Keratinocyte (primary cell): ENCODE measurements at regions not wholly inside any gene's neighbourhood (a gene's known extent, or its start where the extent isn't known, plus 50 kb on each side); places are given as distances from the start of the nearest gene placed in this dataset.
"Not testable (repeated sequence)": the region's sequence is repeated elsewhere in the genome, so short reads cannot be mapped to it uniquely, and the experiment has no call there.

Experiments
- DNase-seq: peaks from one replicate; pipeline ENCODE4 v3.0.0-alpha.2; 2011; ENCODE audit warnings: low read depth, missing footprints, low spot score
- FAIRE-seq: peaks from 2 replicates; lab custom pipeline; 2011; peaks lifted over from hg19 to GRCh38; lab: Jason Lieb, UNC
- H2AFZ ChIP-seq: 2 replicates; pipeline ENCODE4 v1.6.0; 2012; ENCODE audit warnings: low read length, control low read depth, inconsistent platforms; ENCODE audit not compliant: control insufficient read depth
- H3K27ac ChIP-seq: 2 replicates; pipeline ENCODE4 v1.5.1; 2011; ENCODE audit warnings: low read length; ENCODE audit not compliant: control insufficient read depth, insufficient read depth
- H3K27me3 ChIP-seq: 3 replicates; pipeline ENCODE4 v1.6.0; 2011; ENCODE audit warnings: low read length; ENCODE audit not compliant: control insufficient read depth, insufficient read depth; ENCODE audit errors: extremely low read depth
- H3K36me3 ChIP-seq, 2 experiments: 2 replicates in 1 of 2; 3 replicates in 1 of 2; pipeline ENCODE4 v1.5.1; 2011; ENCODE audit warnings: low read length in 2 of 2, mild to moderate bottlenecking in 1 of 2; ENCODE audit not compliant: control insufficient read depth in 2 of 2, insufficient read depth in 2 of 2; ENCODE audit errors: extremely low read depth in 1 of 2
- H3K4me1 ChIP-seq: 3 replicates; pipeline ENCODE4 v1.5.1; 2011; ENCODE audit warnings: low read length; ENCODE audit not compliant: control insufficient read depth, insufficient read depth; ENCODE audit errors: extremely low read depth
- H3K4me2 ChIP-seq: 3 replicates; pipeline ENCODE4 v1.6.0; 2011; ENCODE audit warnings: low read depth, low read length; ENCODE audit not compliant: control insufficient read depth, insufficient read depth; ENCODE audit errors: extremely low read depth
- H3K4me3 ChIP-seq, 3 experiments: fragments of 200-600 bp in 1 of 3; sonication (generic) in 1 of 3; 2 replicates in 2 of 3; 3 replicates in 1 of 3; pipeline ENCODE4 v1.5.1; 2011 to 2016; ENCODE audit warnings: low read length in 3 of 3, mild to moderate bottlenecking in 3 of 3, control low read depth in 2 of 3, inconsistent platforms in 1 of 3, low read depth in 1 of 3, mixed read lengths in 1 of 3, mixed run types in 1 of 3, moderate library complexity in 1 of 3; ENCODE audit not compliant: control insufficient read depth in 2 of 3, insufficient read depth in 2 of 3; ENCODE audit errors: extremely low read depth in 1 of 3
- H3K79me2 ChIP-seq: 2 replicates; pipeline ENCODE4 v1.6.0; 2012; ENCODE audit warnings: low read length; ENCODE audit not compliant: control insufficient read depth, insufficient read depth
- H3K9ac ChIP-seq: 3 replicates; pipeline ENCODE4 v1.6.0; 2011; ENCODE audit warnings: low read length; ENCODE audit not compliant: control insufficient read depth, insufficient read depth; ENCODE audit errors: extremely low read depth
- H3K9me1 ChIP-seq: 3 replicates; pipeline ENCODE4 v1.6.0; 2011; ENCODE audit warnings: low read length; ENCODE audit not compliant: control insufficient read depth, insufficient read depth; ENCODE audit errors: extremely low read depth
- H3K9me3 ChIP-seq: 2 replicates; pipeline ENCODE4 v1.5.1; 2012; ENCODE audit warnings: low read depth, low read length; ENCODE audit not compliant: control insufficient read depth
- H4K20me1 ChIP-seq: 3 replicates; pipeline ENCODE4 v1.6.0; 2011; ENCODE audit warnings: low read length; ENCODE audit not compliant: control insufficient read depth, insufficient read depth; ENCODE audit errors: extremely low read depth
- CTCF ChIP-seq, 3 experiments: IDR thresholded peaks in 1 of 3; conservative IDR thresholded peaks in 1 of 3; optimal IDR thresholded peaks in 1 of 3; 2 replicates in 2 of 3; 3 replicates in 1 of 3; pipeline versions ENCODE3 to v1.5.1; 2011; ENCODE audit warnings: low read length in 3 of 3, mild to moderate bottlenecking in 3 of 3, moderate library complexity in 2 of 3, control low read depth in 1 of 3, inconsistent platforms in 1 of 3; ENCODE audit not compliant: insufficient read depth in 2 of 3; ENCODE audit errors: extremely low read depth in 1 of 3
- EZH2 ChIP-seq: IDR thresholded peaks from one replicate; pipeline ENCODE4 v1.6.1; 2012; ENCODE audit warnings: inconsistent platforms, mild to moderate bottlenecking, low read length, moderate library complexity
- dilution Hi-C: fragments of 300-500 bp; cut with MboI; formaldehyde crosslinking; loops from one replicate; pipeline ENCODE4 v1.7.0; 2020; ENCODE audit warnings: low sequenced_read_pairs; ENCODE audit not compliant: extremely low pct_ligation_motif_present

GRCh38 chr10:109556399-109556798 lies 366.9 kb downstream of the XPNPEP1 start:
- H3K27ac ChIP-seq = no peak overlapping the region

GRCh38 chr10:109542050-109542603 lies 381.2 kb downstream of the XPNPEP1 start:
- H3K4me1 ChIP-seq, dilution Hi-C loops, H3K79me2 ChIP-seq, H2AFZ ChIP-seq, H3K4me2 ChIP-seq, H3K4me3 ChIP-seq, H3K27ac ChIP-seq, H4K20me1 ChIP-seq, H3K36me3 ChIP-seq, H3K9me3 ChIP-seq, H3K9me1 ChIP-seq, H3K27me3 ChIP-seq, H3K9ac ChIP-seq, FAIRE-seq, DNase-seq: not testable (repeated sequence)

More at GRCh38 chr10:109556399-109556798, 366.9 kb downstream of the XPNPEP1 start:
- no peak for DNase-seq
- Histone ChIP-seq H3K9me3 (no peaks in the 10 kb centered on the region), H3K4me3 (no peak overlapping the region), H3K79me2 (no peaks in the 10 kb centered on the region), H3K9ac (no peak overlapping the region), H3K36me3 (no peaks in the 10 kb centered on the region), H3K4me1 (no peaks in the 10 kb centered on the region), H4K20me1 (no peaks in the 10 kb centered on the region), H3K9me1 (no peaks in the 10 kb centered on the region), H3K4me2 (no peak overlapping the region), H3K27me3 (no peaks in the 10 kb centered on the region), H2AFZ (no peak overlapping the region)
- TF ChIP-seq CTCF (optimal IDR thresholded peaks at IDR 0.05 in 1 of 3, IDR thresholded peaks at IDR 0.05 in 1 of 3, conservative IDR thresholded peaks at IDR 0.05 in 1 of 3; ENCODE audit: extremely low read depth in 1 of 3, insufficient read depth in 2 of 3, low read length in 3 of 3) = no peak
- TF ChIP-seq EZH2 = no peak
- no peak for FAIRE-seq
- dilution Hi-C loops = no loop called here

- DNase-seq (no peak), FAIRE-seq (no peak)
- H3K36me3 ChIP-seq = no peaks in the 10 kb centered on the region
- dilution Hi-C loops = no loop called here
- no peak overlapping the region for H3K4me3 ChIP-seq
- peaks cover 2% of the 10 kb centered on the region for H3K9me3 ChIP-seq
- H3K27me3 ChIP-seq = no peaks in the 10 kb centered on the region
- H3K4me2 ChIP-seq = no peak overlapping the region
- H3K79me2 ChIP-seq = no peaks in the 10 kb centered on the region
- H3K9ac ChIP-seq = no peak overlapping the region
- no peak overlapping the region for H2AFZ ChIP-seq
- H4K20me1 ChIP-seq = no peaks in the 10 kb centered on the region
- no peaks in the 10 kb centered on the region for H3K4me1 ChIP-seq
- TF ChIP-seq CTCF (optimal IDR thresholded peaks at IDR 0.05 in 1 of 3, IDR thresholded peaks at IDR 0.05 in 1 of 3, conservative IDR thresholded peaks at IDR 0.05 in 1 of 3; ENCODE audit: extremely low read depth in 1 of 3, insufficient read depth in 2 of 3, low read length in 3 of 3) = no peak
- no peak for TF ChIP-seq EZH2
- no peak overlapping the region for H3K27ac ChIP-seq
- H3K9me1 ChIP-seq = no peaks in the 10 kb centered on the region
These were observed 389.1 kb downstream of the XPNPEP1 start for GRCh38 chr10:109534193-109534592.
